OCI-LY7 (cell line): ENCODE measurements at regions not wholly inside any gene's neighbourhood (a gene's known extent, or its start where the extent isn't known, plus 50 kb on each side); places are given as distances from the start of the nearest gene placed in this dataset.

Experiments used
- CTCF ChIP-seq: fragments of 200-600 bp; sonication (generic); conservative IDR thresholded peaks from 2 replicates; pipeline ENCODE4 v1.5.1; 2014; ENCODE audit warnings: mild to moderate bottlenecking, antibody characterized with exemption, low read length, moderate library complexity, mixed read lengths
- EZH2phosphoT487 ChIP-seq: fragments of 200-600 bp; sonication (generic); IDR thresholded peaks from 2 replicates; pipeline ENCODE4 v1.6.1; 2018; ENCODE audit warnings: low read depth, borderline replicate concordance, mild to moderate bottlenecking, mixed run types, antibody characterized with exemption, low read length, moderate library complexity, mixed read lengths

- TF ChIP-seq CTCF (no peak), EZH2phosphoT487 (no peak)
Measured at GRCh38 chr3:168824107-168824506, 728.4 kb upstream of the GOLIM4 start.
